HG02852 (cell line): ENCODE measurements at regions not wholly inside any gene's neighbourhood (a gene's known extent, or its start where the extent isn't known, plus 50 kb on each side); places are given as distances from the start of the nearest gene placed in this dataset.
"Not testable (repeated sequence)": the region's sequence is repeated elsewhere in the genome, so short reads cannot be mapped to it uniquely, and the experiment has no call there.

Experiments
- ATAC-seq: cut with Tn5 transposase; IDR thresholded peaks from one replicate; pipeline ENCODE4 v1.9.1; 2021; ENCODE audit warnings: mild to moderate bottlenecking, moderate library complexity; ENCODE audit not compliant: unreplicated experiment

DNA sequence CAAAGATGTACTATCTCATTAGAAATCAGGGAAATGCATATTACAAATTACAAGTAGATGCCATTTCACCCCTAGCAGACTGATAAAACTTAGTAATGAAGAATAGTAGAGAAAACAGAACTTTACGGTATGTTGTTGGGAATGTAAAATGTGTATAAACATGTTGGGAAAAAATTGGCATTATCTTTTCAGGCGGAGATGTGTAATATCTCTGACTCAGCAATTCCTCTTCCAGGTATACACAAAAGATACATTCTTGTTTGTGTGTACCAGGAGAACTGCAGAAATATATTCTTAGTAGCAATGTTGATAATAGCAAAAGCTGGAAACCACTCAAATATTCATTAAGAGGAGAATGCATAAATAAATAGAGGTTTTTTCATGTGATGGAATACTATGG, 204.5 kb downstream of the LPIN1 start:
- ATAC-seq, result no peak

DNA sequence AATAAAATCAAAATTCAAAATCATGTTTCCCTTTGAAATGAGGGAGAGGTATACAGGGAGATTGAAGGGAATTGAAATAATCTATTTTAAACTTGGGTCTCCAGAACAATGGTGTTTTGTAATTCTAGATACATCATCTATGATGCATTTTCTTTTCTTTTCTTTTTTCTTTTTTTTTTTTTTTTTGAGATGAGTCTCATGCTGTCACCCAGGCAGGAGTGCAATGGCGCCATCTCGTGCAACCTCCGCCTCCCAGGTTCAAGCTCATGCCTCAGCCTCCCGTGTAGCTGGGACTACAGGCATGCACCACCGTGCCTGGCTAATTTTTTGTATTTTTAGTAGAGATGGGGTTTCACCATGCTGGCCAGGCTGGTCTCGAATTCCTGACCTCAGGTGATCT, 205.1 kb downstream of the LPIN1 start:
- ATAC-seq, result not testable (repeated sequence)

DNA sequence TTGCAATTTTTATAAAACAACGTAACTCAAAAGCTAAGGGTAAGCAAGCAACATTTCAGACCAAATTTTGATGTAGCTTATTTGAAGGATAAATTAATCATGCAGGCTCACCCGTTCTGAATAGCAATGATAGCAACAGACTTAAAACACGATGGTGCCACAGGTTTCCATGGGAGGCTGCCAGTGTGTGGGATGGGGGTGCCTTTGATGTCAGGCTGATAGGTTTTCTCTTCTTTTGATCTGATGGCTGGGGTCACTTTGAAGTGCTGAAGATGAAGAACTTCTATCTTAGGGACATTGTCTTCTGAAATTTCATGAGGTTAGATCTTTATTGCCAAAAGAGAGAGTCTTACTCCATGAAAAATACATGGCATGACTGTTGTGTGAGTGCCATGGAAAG, 206.8 kb downstream of the LPIN1 start:
- no peak for ATAC-seq

DNA sequence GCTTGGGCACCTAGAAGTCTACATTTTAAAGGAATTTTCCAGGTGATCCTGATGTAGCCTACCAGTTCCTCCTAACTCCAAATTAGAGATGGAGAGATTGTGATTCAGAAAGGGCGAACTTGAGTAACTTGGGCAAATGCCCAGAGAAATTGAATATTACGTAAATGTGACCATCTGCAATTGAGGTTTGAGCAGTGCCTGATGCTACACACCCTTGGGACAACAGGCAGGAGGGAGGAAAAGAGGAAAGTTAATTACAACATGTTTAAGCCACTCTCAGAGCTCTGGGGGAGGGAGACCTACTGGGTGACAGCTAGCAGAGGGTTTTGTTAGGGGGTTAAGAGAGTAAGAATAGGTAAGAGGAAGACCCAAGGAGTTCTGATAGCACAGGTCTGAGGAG, 208.9 kb downstream of the LPIN1 start:
- no peak for ATAC-seq

DNA sequence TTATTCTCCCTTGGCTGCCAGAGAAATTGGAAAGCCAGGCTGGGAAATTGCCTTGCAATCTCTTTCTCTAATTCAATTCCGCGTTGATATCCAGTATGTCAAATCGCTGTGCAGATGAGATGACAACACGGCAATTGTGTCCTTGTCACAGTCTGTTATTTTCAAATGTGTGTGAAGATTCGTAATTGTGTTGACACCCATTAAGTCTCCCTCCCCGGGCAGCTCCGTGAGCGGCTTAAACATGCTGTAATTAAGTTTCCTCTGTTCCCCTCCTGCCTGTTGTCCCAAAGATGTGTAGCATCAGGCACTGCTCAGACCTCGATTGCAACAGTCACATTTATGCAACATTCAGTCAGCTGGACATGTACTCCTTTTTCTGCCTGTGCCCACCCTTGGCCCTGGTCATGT, 209.5 kb downstream of the LPIN1 start:
- ATAC-seq, result no peak

DNA sequence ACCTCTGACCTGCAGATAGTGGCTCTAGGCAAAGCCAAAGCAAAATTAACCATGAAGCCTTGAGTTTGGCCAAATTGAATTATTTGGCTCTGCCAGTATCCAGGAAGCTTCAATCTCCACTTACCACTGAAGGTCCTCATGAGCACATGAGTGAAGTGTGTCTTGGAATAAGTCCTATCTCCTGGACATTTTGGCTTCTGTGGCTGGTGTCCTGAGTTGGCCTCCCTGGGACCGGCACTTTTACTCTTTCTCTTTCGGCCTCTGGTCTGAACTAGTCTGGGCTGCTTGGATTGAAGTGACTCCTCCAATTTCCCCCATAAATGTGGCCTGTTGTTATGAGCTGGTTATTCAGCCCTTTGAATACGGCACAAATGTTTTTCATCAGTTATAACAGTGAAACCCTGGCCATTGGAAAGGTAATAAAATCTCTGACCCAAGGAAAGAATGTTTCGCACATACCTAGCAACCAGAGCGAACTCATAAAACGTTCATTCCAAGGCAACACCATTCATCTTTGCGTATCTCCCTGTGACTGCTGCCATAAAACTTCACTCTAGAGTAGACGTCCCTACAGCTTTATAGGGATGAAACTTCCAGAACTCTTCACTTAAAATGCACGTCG, 216.4 kb downstream of the LPIN1 start:
- no peak for ATAC-seq

DNA sequence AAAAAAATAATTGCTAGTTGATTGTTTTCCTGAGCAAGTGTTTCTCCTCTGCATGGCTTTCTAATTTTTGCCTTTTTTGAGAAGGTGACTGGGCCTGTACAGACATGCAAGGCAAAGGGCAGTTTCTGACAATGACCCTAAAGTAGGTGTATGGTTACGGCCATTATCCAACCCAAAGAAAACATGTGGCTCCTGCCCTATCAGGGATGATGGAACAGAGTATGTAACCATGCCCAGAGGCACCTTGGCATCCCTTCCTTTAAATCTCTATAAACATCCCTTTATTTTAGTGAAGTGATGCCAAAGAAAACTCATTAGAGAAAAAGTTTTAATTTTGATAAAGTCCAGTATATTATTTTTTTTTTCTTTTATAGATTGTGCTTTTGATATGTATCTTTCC, 217.5 kb downstream of the LPIN1 start:
- no peak for ATAC-seq

DNA sequence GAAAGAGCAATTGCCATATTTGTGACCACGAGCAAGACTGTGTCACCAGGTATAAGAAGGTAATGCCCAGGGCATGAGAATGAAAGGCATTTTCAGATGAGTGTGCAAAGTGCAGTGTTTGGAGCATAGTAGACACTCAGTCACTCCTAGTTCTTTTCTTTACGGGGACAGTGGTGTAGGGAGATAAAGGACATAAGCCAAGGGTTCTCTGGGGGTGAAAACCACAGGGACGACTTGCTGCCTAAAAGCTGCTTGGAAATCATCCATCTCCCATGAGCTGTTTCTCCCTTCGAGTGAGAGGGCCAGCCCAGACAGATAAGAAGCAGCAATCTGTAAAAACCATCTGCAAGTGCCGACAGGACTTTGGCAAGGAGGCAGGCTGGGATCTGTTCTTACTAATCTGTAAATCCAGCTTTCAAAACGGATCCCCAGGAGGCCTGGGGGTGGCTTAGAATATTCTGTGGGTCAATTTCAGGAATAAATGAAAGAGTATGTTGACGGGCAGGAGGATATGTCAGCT, 221.6 kb downstream of the LPIN1 start:
- no peak for ATAC-seq

DNA sequence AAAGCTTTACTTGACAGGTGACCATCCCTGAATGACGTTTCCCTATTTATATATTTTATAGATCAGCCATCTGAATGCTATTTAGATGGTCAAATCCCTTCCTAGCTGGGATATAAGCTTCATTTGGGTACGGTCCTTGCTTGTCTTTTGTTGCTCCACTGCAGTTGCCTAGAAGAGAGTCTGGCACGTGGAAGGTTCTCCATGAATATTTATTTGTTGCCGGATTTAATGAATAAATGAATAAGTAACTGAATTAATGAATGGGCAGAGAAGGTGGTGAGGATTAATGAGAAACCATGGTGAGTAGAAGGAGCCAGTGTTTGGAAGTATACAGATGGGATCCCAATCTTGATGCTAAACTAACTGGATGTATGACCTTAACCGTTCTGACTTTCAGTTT, 222.1 kb downstream of the LPIN1 start:
- no peak for ATAC-seq

DNA sequence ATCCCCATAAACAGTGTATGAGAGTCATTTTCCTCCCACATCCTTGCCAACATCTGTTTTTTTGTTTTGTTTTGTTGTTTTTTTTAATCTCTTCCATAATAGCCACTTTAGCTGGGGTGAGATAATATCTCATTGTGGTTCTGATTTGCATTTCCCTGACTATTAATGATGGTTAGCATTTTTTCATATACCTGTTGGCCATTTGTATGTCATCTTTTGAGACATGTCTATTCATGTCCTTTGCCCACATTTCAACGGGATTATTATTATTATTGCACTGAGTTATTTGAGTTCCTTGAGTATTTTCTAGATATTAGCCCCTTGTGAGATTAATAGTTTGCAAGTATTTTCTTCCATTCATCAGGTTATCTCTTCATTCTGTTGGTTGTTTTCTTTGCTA, 223.3 kb downstream of the LPIN1 start:
- ATAC-seq, result no peak

DNA sequence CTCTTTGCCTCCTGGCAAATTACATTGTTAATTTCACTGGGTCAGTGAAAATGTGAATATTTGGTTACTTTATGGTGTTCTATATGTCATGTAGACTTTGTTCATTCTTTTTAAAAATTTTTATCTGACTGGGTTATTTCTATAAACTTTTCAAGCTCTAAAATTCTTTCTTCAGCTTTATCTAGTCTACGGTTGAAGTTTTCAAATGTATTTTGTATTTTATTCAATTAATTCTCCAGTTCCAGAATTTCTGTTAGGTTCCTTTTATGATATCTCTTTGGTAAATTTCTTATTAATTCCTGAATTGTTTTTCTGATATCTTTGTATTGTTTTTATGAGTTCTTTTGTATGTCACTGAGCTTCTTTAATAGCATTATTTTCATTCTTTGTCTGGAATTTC, 228.1 kb downstream of the LPIN1 start:
- no peak for ATAC-seq

DNA sequence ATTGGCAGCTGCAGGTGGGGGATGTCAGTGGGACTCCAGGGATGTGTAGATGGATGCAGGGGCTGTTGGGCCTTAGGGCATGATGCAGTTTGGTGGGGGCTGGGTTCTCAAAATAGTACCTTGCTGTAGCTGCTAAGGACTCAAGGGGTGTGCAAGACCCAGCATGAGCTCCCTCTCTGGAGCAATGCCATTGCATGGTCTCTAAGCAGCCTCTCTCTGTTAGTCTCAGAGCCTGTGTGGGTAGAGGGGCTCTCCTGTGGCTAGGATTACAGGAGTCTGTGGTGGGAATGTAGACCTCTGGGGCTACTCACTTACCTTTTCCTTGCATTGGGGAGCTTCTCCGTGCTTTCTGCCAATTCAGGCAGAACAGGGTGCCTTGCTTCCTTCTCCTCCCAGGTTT, 228.9 kb downstream of the LPIN1 start:
- no peak for ATAC-seq

DNA sequence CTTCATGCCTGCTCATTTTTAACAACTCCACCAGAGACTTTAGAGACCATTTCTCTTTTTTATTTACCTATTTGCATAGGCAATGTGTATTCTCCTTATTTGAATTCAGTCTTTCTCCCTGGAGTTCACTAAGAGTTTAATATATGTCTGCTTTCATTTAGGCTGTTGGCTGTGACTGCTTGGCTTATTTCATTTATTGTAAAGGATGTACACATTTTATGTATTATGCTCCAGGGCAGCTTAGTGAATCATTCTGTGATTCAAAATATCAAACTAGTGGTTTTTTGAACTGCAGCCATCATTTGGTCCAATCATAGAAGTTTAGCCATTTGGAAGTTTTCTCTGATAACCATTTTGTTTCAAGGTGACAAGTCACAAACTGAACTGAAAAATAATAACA, 229.6 kb downstream of the LPIN1 start:
- ATAC-seq, result no peak

DNA sequence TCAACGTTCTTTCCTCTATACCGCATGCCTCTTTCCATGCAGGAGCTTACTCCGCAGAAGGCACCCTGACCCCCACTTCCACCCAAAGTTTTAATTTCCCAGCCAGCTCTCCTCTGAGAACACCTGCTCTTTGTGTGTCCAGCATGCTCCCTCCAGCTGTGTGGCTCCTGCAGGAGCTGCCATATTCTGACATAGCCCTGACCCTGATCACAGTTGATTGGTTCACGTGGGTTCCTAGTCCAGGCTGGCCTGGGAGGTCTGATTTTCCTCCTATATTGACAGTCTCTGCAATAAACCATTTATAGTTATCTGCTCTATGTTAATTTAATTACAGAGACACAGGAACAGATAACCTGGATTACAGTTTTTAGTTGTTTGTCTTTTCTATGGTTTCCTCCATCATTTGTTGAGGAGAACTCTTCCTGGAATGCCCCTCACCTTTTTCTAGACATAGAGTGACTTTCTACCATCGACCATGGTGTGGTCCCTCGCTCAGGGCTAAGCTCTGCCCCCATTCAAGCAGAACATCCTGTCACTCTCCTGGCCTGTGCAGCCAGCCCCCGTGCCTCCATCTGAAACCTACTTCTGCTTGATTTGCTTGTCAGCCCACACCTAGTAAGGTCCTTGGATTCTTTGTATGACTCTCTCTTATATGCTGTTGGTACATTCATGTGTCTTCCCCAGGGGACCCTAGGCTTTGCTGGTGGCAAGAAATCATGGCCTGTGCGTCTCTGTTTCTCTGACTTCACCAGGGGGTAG, 231.5 kb downstream of the LPIN1 start:
- ATAC-seq, result no peak

DNA sequence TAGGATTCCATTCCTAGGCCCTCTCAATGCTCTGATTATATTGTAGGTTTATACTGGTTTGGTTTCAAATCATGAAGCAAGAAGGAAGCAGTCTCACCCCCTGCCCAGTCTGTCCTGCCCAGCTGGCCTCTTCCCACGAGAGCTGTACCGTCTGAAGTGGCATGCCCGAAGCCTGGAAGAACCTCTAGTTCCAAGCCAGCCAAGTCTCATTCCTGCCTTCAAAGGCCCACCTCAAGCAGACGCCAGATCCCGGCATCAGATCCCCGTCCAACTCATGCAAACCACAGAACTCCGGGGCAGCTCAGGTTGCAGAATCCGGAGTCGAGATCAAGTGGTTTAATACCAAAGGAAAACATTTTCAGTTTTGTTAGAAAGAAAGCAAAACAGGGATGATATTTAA, 234.4 kb downstream of the LPIN1 start:
- no peak for ATAC-seq

DNA sequence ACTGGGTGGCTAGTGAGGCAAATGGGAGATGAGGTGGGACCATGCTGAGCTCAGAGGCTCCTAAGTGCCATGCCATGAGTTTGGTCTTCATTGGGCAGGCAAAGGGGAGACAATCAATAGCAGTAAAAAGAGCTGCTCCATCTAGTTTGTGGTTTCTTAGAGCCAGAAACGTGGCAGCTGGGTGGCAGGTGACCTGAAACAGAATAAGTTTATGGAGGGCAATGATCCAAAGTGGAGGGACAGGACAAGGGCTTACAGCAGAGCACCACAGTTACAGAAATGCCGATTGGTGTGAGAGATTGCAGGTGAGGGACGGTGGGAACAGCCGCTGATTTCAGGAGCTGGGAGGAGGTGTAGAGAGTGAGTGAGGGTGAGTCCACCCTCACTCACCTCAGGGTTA, 237.0 kb downstream of the LPIN1 start:
- ATAC-seq, result no peak

DNA sequence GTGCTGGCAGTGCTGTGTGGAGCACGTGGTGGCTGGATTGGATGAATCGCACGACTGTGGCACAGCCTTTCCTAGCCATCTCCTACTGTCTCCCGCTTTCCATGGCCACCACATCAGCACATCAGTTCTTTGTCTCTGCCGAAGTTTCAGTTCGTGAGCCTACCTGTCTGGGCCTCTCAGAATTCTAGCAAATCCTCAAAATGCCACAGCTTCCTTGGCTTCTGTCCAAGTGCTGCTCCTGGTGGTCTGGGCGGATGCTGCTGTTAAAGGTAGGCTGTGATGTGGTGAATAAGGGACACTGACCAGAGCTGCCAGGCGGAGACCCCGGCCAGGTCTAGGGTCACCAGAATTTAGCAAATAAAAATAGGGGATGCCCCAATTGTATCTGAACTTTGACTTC, 237.4 kb downstream of the LPIN1 start:
- no peak for ATAC-seq

DNA sequence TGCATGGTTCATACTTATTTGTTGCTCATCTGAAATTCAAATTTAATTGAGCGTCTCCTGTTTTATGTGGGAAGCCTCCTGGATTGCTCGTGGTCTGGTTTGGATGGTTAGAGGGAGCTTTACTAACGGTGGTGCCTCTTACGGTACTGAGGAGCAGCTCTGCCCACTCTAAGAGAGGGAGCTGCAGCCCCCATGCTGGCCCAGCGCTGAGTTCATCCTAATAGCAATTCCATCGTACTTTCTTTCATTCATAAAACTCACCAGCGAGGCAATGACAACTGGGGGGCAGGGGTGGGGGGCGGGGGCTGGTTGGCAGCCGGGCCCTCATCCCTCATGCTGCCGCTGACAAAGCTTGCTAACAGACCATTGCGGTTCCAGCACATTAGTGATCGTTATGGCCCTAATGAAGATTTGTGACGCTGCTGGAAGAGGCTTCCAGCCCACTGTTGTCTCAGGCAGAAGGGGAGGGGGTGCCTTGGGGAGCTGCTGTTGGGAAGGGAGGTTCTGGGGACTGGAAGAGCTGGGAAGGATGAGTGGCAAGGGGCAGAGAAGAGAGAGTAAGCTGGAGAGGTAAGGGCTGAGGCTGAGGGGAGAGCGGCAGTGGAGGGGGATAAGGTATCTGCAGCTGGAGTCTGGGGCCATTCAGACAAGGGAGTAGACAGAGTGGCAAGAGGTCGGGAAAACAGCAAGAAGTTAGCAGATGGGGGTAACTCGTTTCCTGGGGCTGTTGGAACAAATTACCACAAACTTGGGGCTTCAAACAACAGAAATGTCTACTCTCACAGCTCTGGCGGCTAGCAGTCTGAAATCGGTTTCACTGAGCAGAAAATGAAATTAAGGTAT, 238.1 kb downstream of the LPIN1 start:
- ATAC-seq, result no peak

DNA sequence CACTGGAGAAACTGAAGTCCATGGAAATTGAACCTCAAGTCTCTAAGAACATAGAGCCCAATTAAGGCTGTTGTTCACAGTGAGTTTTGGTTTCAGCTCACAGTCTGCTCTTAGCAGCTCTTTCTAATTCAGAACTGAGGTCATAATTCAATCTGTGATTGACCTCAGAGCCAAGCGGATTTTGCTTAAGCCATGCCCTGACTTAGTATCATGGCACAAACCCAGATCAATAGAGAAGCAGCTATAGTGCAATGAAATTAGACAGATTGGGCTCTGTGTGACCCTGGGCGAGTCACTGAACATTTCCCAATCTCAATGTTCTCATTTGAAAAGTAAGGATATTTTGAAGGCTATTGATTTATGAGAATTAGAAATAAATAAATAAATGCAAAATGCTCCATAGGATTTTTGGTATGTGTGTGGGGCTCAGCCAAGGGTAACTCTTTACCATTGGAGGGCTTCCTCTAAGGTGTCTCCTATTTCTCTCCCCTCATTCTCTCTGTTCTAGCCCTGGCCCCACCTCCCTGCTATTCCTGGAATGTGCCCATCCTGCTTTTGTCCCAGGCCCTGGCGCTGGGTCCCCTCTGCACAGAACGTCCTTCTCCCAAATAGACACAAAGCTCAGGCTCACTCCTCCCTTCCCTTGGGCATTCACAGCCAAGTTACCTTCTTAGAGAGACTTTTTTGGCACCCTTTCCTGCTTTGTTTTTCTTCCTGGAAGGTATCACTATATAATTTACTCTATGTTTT, 239.6 kb downstream of the LPIN1 start:
- no peak for ATAC-seq

DNA sequence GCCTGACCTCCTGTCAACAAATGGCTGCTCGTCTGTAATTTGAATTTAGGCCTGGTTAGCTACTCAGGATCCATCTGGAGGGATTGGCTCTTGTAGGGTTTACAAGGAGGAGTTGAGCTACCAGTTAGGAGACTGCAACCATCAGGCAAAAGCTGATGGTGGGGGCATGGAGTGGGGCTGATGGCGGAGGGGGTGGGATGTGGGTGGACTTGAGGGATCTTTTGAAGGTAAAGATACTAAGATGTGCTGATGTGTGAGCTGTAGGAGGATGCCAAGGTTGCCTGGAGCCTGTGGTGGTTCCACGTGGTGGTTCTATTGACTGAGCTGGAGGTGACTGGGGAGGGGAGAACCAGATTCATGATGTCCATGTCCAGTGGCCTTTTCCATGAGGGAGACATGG, 240.7 kb downstream of the LPIN1 start:
- no peak for ATAC-seq
